ENCODE measurements at regions not wholly inside any gene's neighbourhood (a gene's known extent, or its start where the extent isn't known, plus 50 kb on each side); places are given as distances from the start of the nearest gene placed in this dataset.

DNA sequence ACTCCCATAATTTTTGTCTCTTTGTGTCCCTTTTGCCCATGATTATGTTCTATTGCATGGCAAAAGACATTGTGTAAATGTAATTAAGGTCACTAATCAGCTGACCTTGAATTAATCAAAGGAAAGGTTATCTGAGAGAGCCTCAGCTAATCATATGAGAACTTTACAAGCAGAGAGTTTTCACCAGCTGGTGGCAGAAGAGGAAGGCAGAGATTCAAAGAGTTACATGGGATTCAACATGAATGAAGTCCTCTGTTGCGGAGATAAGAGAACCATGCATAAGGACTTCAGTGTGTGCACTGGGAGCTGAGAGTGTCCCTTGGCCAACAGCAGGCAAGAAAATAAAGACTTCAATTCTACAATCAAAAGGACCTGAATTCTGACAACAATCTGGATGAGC, 494.1 kb upstream of the ARID1B start:
- no peak for DNase-seq (ENCODE audit: low read depth)

DNA sequence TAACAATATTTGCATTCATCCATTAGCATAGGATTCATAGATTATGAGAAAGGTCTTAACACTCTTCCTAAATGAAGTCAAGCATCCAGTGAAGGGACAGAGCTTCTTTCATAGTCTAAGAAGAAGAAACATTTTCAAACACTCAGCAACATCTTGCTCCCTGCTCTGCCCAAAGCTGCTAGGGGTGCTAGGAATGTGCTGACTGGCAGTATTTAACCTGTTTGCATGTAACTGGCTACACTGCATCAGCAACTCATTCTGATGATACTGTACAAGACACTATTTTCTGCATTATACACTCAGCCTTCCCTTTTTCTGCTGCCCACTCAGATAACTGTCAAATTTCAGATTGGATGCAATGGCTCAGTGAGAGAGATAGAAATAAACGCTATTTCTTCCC, 495.1 kb upstream of the ARID1B start:
- DNase-seq (ENCODE audit: low read depth): no peak

DNA sequence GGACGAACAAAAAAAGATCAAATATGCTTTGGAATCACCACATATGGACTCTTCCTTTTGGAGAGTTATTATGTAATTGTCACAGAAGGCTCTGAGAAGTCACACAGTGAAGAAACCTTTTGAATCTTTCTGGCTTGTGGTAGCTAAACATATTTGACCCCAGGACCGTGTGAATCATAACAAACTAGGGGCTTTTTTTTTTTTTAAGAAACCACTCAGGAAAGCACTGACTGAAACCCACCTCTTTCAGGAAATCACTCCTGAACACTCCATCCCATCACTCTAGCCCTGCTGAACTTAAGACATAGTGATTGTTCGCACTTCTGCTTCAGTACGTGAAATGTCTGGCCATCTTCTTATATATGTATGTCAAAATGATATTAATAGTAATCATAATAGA, 495.9 kb upstream of the ARID1B start:
- DNase-seq (ENCODE audit: low read depth): no peak

- DNase-seq (ENCODE audit: low read depth): no peak
Observed at GRCh38 chr6:156280065-156280464, 497.1 kb upstream of the ARID1B start.

DNA sequence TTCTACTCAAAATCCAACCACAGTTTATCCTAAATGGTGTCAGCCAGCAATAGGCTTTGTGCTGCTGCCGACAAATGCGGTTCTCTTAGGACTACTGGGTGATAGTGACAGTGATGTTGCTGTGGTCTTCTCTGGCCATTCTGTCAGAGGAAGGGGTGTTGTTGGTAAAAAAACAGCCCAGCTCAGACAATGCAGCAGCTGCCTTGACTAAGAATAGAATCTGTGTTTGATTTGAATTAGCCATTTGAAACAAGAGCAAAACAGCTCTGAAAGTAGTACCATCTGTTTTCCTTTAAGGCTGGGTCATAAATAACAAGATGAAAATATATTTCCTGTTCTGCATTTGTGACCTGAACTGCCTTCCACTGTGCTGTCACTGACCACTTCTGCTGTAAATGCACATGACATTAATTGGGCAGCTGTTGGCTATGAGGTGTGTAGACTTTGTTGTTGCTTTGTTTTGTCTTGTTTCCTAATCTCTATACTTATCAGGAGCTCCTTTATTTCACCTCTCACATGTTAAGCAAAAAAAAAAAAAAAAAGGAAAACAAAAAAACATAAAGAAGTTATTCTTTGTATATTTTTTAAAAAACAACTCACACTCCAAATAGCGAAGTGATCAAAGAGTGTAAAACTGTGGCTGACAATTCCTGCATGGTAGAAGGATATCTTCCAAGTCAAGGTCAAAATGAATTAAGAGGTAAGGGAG, 497.8 kb upstream of the ARID1B start:
- no peak for DNase-seq (ENCODE audit: low read depth)

GRCh38 chr6:156273065-156273711, 504.0 kb upstream of the ARID1B start:
- no peak for DNase-seq (ENCODE audit: low read depth)

GRCh38 chr6:156269751-156270369, 507.3 kb upstream of the ARID1B start:
- DNase-seq (ENCODE audit: low read depth): peak; percentile 22

- no peak for DNase-seq (ENCODE audit: low read depth)
Observed at GRCh38 chr6:156268849-156269248, 508.3 kb upstream of the ARID1B start.

- no peak for DNase-seq (ENCODE audit: low read depth)
Observed at GRCh38 chr6:156262014-156262413, 515.2 kb upstream of the ARID1B start.

GRCh38 chr6:156260815-156261214, 516.4 kb upstream of the ARID1B start:
- no peak for DNase-seq (ENCODE audit: low read depth)

- DNase-seq (ENCODE audit: low read depth): no peak
Observed at GRCh38 chr6:156258981-156259380, 518.2 kb upstream of the ARID1B start.

- no peak for DNase-seq (ENCODE audit: low read depth)
Observed at GRCh38 chr6:156256161-156256560, 521.0 kb upstream of the ARID1B start.

DNA sequence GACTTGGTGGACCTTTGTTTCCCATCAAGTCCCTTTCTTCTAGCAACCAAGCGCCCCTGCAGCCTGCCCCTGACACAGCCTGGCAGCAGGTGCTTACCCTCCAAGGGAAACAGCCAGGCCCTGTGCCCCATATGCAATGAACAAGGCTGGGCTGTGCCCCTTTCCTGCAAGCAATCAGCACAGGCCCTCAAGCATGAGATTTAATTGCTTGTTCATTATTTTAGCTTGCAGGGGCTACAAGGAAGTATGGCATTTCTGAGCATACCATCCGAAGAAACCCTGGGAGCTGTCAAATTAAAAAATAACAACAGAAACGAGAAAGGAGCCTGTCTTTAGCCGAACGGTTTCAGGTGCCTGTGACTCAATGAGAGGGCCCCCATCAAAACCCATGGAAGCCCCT, 522.9 kb upstream of the ARID1B start:
- DNase-seq (ENCODE audit: low read depth): no peak

DNA sequence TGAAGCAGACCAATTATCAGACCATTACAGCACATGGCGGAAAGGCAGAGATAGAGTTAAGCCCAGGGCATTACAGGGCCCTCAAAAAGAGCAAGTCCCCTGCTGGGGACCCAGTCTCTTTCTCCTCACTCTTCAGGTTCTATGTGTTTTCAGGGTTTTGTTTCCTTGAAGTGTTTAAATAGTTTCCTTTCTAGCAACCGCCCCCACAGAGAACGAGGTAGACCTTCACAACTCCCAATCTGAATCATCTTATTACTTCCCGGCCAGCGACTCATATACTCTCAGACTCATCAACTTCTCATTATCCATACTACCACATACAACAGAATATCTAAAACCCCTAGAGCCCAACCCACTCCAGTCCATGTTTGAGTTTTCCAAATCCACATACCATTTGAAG, 526.6 kb upstream of the ARID1B start:
- peak; percentile 28 for DNase-seq (ENCODE audit: low read depth)

DNA sequence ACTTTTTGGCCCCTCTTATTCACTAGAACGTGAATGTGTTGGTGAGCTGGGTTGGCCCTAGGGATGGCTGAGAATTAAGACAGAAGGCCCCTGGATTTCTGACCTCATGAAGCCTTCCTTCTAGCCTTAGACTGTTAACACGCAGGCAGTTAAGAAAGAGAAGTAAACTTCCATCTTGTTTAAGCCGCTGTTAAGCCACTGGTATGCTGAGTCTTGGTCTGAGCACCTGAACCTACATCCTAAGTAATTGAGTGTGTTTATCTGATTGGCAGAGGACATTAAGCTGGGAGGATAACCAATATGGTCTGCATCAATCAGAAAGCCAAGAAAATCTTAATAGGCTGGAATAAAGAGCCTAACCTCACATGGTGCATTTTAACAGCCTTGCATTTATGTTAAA, 535.0 kb upstream of the ARID1B start:
- no peak for DNase-seq (ENCODE audit: low read depth)

GRCh38 chr6:156231026-156231765, 546.0 kb upstream of the ARID1B start:
- no peak for DNase-seq (ENCODE audit: low read depth)

DNA sequence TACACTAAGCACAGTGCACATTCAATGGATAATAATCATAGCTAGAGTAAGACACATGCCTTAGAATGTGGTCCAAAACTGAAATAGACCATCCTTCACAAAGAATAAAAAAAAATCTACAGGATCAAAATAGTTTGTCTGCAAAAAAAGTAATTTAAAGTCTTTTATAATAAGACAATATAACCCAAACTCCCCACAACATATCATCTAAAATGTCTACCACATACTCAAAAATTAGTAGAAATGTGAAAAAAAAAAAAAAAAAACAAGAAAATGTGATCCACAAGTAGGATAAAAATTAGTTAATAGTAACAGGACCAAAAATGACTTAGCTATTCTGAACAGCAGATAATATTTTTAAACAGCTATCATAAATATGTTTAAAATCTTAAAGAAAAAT, 557.2 kb upstream of the ARID1B start:
- DNase-seq (ENCODE audit: low read depth): no peak

GRCh38 chr6:156205678-156206077, 571.5 kb upstream of the ARID1B start:
- no peak for DNase-seq (ENCODE audit: low read depth)

DNA sequence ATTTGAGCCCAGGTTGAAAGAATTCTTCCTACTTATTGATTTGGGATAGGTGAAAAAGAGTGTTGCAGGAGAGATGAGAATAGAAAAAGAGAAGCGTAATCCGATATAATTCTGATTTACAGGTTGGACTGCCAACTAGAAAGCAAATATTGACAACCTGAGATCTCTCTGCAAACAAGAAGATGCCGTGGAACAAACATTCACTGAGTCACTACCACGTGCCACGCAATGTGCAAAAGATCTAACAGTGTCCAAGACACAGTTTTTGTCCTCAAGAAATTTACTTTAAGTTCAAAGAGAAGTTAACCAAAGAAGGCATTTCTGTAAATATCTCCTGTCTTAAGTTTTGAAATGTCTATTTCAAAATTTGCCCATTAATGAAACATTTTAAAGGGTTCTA, 578.0 kb upstream of the ARID1B start:
- DNase-seq (ENCODE audit: low read depth): no peak

- DNase-seq (ENCODE audit: low read depth): no peak
Observed at GRCh38 chr6:156197513-156197912, 579.7 kb upstream of the ARID1B start.

GRCh38 chr6:156194981-156195380, 582.2 kb upstream of the ARID1B start:
- no peak for DNase-seq (ENCODE audit: low read depth)

GRCh38 chr6:156193381-156193780, 583.8 kb upstream of the ARID1B start:
- no peak for DNase-seq (ENCODE audit: low read depth)

DNA sequence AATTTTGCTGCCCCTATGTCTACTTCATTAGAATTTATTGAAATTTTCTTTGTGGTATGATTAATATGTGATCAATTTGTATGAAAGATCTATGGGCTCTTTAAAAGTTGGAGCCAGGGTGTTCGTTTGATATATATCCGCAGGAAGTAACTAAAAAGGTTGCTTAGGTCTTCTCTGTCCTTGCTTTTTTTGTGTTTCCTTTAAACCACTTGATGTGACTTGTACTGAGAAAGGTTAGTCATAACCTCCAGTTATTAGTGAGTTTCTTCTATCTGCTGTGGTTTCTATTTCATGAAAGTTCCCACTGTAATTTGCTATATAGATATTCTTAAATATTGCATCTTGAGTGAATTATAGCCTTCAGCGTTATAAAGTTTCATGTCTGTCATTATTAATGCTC, 585.3 kb upstream of the ARID1B start:
- DNase-seq (ENCODE audit: low read depth): no peak
